ENCODE measurements at regions not wholly inside any gene's neighbourhood (a gene's known extent, or its start where the extent isn't known, plus 50 kb on each side); places are given as distances from the start of the nearest gene placed in this dataset.
A peak's percentile ranks its signal among the peaks of the same experiment; 100 is the strongest.

GRCh38 chr7:110336423-110336822, 754.5 kb upstream of the LRRN3 start:
- DNase-seq, result no peak

- DNase-seq, result no peak
These were observed 753.3 kb upstream of the LRRN3 start for GRCh38 chr7:110337646-110338045.

- DNase-seq, result peak; percentile 89
These were observed 743.8 kb upstream of the LRRN3 start for GRCh38 chr7:110347081-110347480.

- no peak for DNase-seq
These were observed 734.5 kb upstream of the LRRN3 start for GRCh38 chr7:110356438-110356837.

- no peak for DNase-seq
These were observed 732.9 kb upstream of the LRRN3 start for GRCh38 chr7:110358028-110358427.

- no peak for DNase-seq
These were observed 719.2 kb upstream of the LRRN3 start for GRCh38 chr7:110371709-110372108.

- DNase-seq, result no peak
These were observed 718.2 kb upstream of the LRRN3 start for GRCh38 chr7:110372685-110373084.

GRCh38 chr7:110373416-110373815, 717.5 kb upstream of the LRRN3 start:
- DNase-seq, result no peak

- no peak for DNase-seq
These were observed 717.1 kb upstream of the LRRN3 start for GRCh38 chr7:110373859-110374258.

- DNase-seq, result peak; percentile 57
These were observed 715.9 kb upstream of the LRRN3 start for GRCh38 chr7:110375068-110375467.

GRCh38 chr7:110382736-110383135, 708.2 kb upstream of the LRRN3 start:
- no peak for DNase-seq

- DNase-seq, result no peak
These were observed 704.9 kb upstream of the LRRN3 start for GRCh38 chr7:110386006-110386405.

- no peak for DNase-seq
These were observed 704.0 kb upstream of the LRRN3 start for GRCh38 chr7:110386913-110387312.

- no peak for DNase-seq
These were observed 703.2 kb upstream of the LRRN3 start for GRCh38 chr7:110387689-110388088.

GRCh38 chr7:110388457-110388856, 702.5 kb upstream of the LRRN3 start:
- no peak for DNase-seq

- DNase-seq, result no peak
These were observed 694.9 kb upstream of the LRRN3 start for GRCh38 chr7:110396021-110396420.

GRCh38 chr7:110397927-110398660, 692.8 kb upstream of the LRRN3 start:
- DNase-seq, result no peak

- no peak for DNase-seq
These were observed 691.5 kb upstream of the LRRN3 start for GRCh38 chr7:110399421-110399820.

GRCh38 chr7:110400411-110400810, 690.5 kb upstream of the LRRN3 start:
- DNase-seq, result no peak

GRCh38 chr7:110407242-110407641, 683.7 kb upstream of the LRRN3 start:
- no peak for DNase-seq

GRCh38 chr7:110407706-110408105, 683.2 kb upstream of the LRRN3 start:
- no peak for DNase-seq

GRCh38 chr7:110412614-110413013, 678.3 kb upstream of the LRRN3 start:
- no peak for DNase-seq

GRCh38 chr7:110413038-110413437, 677.9 kb upstream of the LRRN3 start:
- DNase-seq, result no peak

GRCh38 chr7:110417611-110418010, 673.3 kb upstream of the LRRN3 start:
- DNase-seq, result no peak

- no peak for DNase-seq
These were observed 672.2 kb upstream of the LRRN3 start for GRCh38 chr7:110418659-110419280.
